ENCODE measurements at regions not wholly inside any gene's neighbourhood (a gene's known extent, or its start where the extent isn't known, plus 50 kb on each side); places are given as distances from the start of the nearest gene placed in this dataset.

DNA sequence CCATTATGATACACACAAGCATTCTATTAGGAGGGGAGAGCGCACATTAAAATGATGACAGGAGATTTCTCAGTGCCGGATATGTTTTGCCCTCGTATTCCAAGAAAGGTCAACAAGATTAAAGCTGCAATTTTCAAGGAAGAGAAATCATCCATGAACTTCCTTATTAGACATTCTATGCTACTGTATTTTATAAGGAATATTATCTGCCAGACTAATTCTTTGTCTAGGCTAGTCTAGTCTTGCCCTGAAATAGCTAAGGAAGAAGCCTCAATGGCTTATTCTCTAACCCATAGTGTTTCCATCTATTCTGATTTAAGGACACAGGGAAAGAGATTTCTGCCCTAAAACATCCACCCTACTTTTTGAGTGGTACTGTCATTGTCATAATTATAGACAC, 315.4 kb downstream of the ADGRG6 start:
- Mint-ChIP-seq H3K4me3 (no peak overlapping the region), H3K4me1 (peaks cover 0 to 2% (median 0%) of the 10 kb centered on the region in 4 donors), H3K36me3 (peaks cover 0 to 3% (median 0%) of the 10 kb centered on the region in 3 donors), H3K27ac (no peak overlapping the region), H3K9me3 (peaks cover 0 to 3% (median 0%) of the 10 kb centered on the region in 9 donors), H3K27me3 (peaks cover 0 to 1% (median 0%) of the 10 kb centered on the region in 5 donors)
- ATAC-seq (no peak), DNase-seq (no peak)
- POLR2A ChIA-PET: no interaction called here

DNA sequence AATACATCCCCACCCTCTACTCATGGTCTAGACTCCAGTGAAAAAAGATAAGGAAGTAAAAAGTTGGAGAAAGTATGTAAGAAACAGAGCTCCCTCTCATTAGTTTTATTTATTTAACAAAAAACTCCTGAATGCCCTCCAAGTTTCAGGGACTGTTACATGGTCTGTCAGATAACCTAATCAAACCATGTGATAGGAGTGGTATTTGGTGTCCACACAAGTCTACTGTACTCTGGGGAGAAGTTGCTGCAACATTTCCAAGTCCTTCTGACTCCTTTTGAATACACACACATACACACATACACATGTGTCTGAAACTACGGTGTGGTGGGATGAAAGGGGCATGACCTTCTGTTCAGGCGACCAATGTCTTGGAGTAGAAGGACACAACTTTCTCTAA, 320.0 kb downstream of the ADGRG6 start:
- Mint-ChIP-seq H3K4me1 (no peaks in the 10 kb centered on the region), H3K27ac (no peak overlapping the region), H3K4me3 (no peak overlapping the region), H3K36me3 (no peaks in the 10 kb centered on the region), H3K9me3 (no peaks in the 10 kb centered on the region), H3K27me3 (peaks cover 0 to 1% (median 0%) of the 10 kb centered on the region in 5 donors)
- ATAC-seq (no peak), DNase-seq (no peak)
- POLR2A ChIA-PET: no interaction called here

DNA sequence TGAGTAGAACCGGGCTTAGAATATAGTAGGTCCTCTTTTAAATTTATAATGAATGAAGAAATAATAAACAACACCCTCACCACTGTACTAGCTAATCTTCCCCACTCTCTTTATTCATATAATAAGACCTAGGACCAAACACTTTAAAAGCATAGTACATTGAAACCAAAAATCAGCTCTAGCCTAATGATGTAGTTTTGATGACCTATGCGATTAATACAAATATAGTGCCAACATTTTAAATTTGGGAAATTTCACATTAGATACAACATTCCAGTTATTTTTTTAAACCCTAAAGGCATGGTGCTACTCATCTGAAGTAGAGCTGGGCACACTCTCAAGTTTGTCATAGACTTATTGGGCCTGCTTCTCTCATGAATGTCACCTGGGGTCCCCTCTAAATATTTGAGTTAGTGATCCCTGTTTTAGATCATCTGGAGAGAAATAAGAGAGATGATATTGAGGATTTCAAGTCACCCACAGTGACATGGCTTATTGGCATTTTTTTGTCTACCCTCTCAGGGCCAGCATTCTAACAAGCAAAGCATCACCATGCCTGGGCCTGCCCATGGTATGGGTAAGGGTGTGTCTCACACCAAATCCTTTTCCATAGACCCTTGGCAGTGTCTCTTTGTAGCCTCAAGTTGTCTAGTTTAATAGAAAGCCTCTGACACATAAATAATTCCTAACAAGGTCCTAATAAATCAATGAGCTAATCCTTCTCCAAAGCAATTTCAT, 319.8 kb downstream of the HIVEP2 start:
- H3K27ac Mint-ChIP-seq: no peak overlapping the region
- H3K9me3 Mint-ChIP-seq: no peaks in the 10 kb centered on the region
- POLR2A ChIA-PET: no interaction called here
- H3K27me3 Mint-ChIP-seq: peaks cover 0 to 1% (median 0%) of the 10 kb centered on the region in 5 donors
- no peak overlapping the region for H3K4me3 Mint-ChIP-seq
- no peaks in the 10 kb centered on the region for H3K4me1 Mint-ChIP-seq
- no peak for DNase-seq
- no peak for ATAC-seq
- no peaks in the 10 kb centered on the region for H3K36me3 Mint-ChIP-seq

DNA sequence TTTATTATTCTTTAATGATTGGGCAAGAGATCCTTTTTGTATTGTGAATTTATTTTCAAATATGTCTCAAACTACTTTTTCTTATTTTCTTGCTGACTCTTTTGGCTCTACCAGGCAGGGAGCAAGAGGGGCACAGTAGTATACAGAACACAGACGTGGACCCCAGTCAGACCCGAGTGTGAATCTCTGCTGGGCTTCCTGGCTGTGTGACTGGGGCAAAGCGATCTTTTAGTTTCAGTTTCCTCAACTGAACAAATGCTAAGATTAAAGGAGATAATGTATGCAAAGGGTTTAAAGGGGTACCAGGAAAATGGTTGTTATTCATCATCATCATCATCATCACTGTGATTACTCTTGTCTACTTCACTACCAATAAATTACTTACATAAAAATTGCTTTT, 317.5 kb downstream of the HIVEP2 start:
- Mint-ChIP-seq H3K36me3 (no peaks in the 10 kb centered on the region), H3K4me3 (peak overlapping the region in 2 of 10 donors; percentile 13 to 74), H3K4me1 (peaks cover 4 to 10% (median 7%) of the 10 kb centered on the region in 4 donors), H3K9me3 (no peaks in the 10 kb centered on the region), H3K27ac (no peak overlapping the region), H3K27me3 (no peaks in the 10 kb centered on the region)
- POLR2A ChIA-PET: no interaction called here
- no peak for ATAC-seq
- no peak for DNase-seq

DNA sequence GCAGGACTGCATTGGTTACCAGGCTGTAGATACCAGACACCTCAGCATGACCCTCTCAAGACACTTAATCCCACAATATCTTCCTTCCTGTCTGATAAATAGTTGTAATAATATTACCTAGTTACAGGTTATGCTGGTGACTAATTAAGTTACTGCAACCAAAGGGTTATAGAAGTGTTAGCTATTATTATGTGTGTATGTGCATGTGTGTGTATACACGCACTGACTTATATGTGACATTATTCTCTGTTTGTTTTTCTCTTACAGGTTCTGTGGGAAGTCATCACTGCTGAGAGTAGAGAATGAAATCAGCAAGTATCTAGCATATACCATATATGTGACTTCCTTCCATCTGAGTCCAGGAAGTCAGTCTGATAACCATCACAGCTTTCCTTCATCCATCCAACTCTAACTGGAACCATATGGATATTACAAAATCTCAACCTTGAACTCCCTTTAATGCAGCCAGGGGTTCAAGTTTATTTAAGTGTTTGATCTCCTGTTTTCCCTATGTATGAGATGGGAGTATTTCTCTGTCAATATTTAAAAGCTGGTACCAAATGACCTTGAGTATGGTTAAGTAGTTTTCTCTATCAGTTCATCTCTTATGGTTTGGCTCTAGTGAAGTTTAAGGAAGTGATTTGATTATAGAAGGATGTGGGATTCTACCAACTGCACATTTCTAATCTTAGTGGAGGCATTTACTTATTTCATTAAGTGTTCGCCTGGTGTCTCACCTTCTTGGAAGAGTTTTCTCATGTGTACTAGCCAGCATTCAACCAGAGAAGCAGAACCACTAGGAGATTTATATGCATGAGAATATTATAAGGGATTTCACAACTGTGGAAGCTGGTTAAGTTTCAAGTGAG, 313.2 kb downstream of the HIVEP2 start:
- Mint-ChIP-seq H3K4me1 (peaks cover 4 to 10% (median 7%) of the 10 kb centered on the region in 4 donors), H3K27me3 (peaks cover 0 to 3% (median 0%) of the 10 kb centered on the region in 5 donors), H3K27ac (no peak overlapping the region), H3K4me3 (no peak overlapping the region), H3K9me3 (no peaks in the 10 kb centered on the region), H3K36me3 (no peaks in the 10 kb centered on the region)
- ATAC-seq (no peak), DNase-seq (no peak)
- POLR2A ChIA-PET: no interaction called here

DNA sequence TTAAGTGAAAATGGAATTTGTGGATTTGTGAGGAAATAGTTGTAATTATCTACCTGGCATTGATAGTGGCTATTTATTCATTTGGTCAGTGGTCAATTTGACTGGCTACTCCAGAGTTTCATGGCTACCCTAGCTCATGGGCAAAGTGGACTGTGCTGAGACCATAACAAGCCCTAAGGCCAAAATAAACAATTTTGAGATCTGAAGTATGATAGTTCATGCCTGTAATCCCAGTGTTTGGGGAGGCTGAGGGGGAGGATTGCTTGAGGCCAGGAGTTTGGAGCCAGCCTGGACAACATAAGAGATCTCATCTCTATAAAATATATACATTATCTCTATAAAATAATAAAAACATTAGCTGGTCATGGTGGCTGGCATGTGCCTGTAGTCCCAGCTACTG, 311.7 kb downstream of the HIVEP2 start:
- no peaks in the 10 kb centered on the region for H3K36me3 Mint-ChIP-seq
- ATAC-seq (no peak), DNase-seq (no peak)
- H3K27ac Mint-ChIP-seq: no peak overlapping the region
- no peaks in the 10 kb centered on the region for H3K9me3 Mint-ChIP-seq
- peaks cover 4 to 10% (median 7%) of the 10 kb centered on the region in 4 donors for H3K4me1 Mint-ChIP-seq
- H3K4me3 Mint-ChIP-seq: no peak overlapping the region
- peaks cover 0 to 3% (median 0%) of the 10 kb centered on the region in 5 donors for H3K27me3 Mint-ChIP-seq
- POLR2A ChIA-PET: no interaction called here

DNA sequence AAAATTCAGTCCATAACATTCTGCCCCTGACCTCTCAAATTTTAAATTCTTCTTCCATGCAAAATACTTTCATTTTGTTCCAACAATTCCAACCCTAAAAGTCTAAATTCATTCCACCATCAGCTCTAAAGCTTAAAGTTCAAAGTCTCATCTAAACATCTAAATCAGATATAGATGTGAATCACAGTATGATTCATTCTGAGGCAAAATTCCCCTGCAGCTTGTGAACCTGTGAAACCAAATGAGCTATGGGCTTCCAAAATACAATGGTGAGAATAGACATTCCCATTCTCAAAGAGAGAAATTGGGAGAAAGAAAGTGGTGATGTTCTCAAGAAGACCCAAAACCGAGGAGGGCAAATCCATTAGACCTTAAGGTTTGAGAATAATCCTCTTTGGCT, 309.8 kb downstream of the HIVEP2 start:
- POLR2A ChIA-PET: no interaction called here
- ATAC-seq: no peak

DNA sequence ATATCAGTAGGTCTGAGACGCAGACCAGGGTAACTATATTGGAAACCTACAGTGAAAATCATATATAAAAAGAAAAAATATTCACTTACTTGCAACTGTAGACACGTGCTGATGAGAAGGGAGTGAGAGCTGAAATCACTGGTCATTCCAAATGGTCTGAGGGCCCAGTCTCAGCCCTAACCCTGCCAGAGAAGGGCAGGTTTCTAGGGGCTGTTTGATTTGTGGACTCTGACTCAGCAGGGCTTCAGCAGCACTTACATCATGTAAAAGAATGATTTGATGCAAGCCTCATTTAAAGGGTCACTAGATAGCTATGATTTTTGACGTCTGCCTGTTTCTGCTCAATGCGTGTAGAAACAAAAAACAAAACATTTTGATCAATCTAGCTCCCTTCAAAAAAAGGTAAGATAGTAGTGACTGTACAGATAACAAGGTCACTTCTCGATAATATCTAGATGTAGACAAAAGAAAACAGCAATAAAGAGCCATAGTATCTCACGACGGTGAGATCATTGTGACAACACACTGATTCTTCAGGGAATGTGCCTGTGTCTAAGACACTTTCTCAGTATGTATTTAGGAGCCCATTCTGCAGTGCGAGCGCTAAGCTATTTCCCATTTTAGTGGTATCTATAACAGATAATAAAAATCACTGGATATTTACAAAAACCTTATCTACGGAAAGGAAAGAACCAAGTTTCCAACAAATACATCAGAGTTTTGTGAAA, 307.2 kb downstream of the HIVEP2 start:
- no peaks in the 10 kb centered on the region for H3K36me3 Mint-ChIP-seq
- H3K4me3 Mint-ChIP-seq: no peak overlapping the region
- H3K9me3 Mint-ChIP-seq: peaks cover 0 to 1% (median 0%) of the 10 kb centered on the region in 9 donors
- H3K4me1 Mint-ChIP-seq: no peaks in the 10 kb centered on the region
- H3K27me3 Mint-ChIP-seq: peaks cover 0 to 3% (median 0%) of the 10 kb centered on the region in 5 donors
- no peak for ATAC-seq
- DNase-seq: no peak
- POLR2A ChIA-PET: no interaction called here
- H3K27ac Mint-ChIP-seq: no peak overlapping the region

More for the DNA sequence above, 309.8 kb downstream of the HIVEP2 start:
- Mint-ChIP-seq H3K4me3 (no peak overlapping the region), H3K9me3 (peaks cover 0 to 1% (median 0%) of the 10 kb centered on the region in 9 donors), H3K4me1 (peaks cover 4 to 10% (median 7%) of the 10 kb centered on the region in 4 donors), H3K27ac (no peak overlapping the region), H3K27me3 (peaks cover 0 to 3% (median 0%) of the 10 kb centered on the region in 5 donors), H3K36me3 (no peaks in the 10 kb centered on the region)
- no peak for DNase-seq

DNA sequence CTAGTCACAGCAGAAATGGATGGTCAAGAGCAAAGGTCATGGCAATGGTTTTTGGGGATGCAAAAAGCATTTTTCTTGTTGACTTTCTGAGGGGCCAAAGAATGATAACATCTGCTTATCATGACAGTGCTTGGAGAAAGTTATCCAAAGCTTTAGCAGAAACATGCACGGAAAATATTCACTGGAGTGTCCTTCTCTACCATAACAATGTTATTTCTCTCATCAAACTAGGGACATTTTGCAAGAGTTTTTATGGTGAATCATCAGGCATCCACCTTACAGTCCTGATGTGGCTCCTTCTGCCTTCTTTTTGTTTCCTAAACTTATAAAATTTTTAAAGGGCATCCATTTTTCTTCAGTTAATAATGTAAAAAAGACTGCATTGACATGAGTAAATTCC, 302.3 kb downstream of the HIVEP2 start:
- no peak overlapping the region for H3K27ac Mint-ChIP-seq
- no peak for DNase-seq
- peaks cover 0 to 1% (median 0%) of the 10 kb centered on the region in 5 donors for H3K27me3 Mint-ChIP-seq
- H3K4me1 Mint-ChIP-seq: no peaks in the 10 kb centered on the region
- ATAC-seq: no peak
- H3K4me3 Mint-ChIP-seq: no peak overlapping the region
- POLR2A ChIA-PET: no interaction called here
- peaks cover 0 to 1% (median 0%) of the 10 kb centered on the region in 9 donors for H3K9me3 Mint-ChIP-seq
- H3K36me3 Mint-ChIP-seq: no peaks in the 10 kb centered on the region

DNA sequence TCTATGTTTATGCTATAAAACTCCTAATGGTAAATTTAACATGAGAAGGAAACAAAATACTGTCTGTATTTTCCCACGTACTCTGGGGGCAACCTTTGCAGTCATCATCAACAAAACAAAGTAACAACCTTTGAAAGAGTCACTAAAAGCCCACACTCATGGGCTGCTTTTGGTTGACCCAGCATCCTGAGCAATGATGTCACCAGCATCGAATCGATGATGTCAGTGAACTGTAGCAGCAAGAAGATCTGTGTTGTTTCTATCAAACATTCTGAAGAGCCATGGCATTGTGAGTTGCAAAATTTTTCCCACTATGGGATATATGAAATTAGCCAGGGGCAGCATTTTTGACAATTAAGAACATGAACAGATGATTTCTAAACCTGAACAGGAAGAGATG, 300.1 kb downstream of the HIVEP2 start:
- no peak for DNase-seq
- no peaks in the 10 kb centered on the region for H3K36me3 Mint-ChIP-seq
- POLR2A ChIA-PET: no interaction called here
- H3K27ac Mint-ChIP-seq: no peak overlapping the region
- H3K9me3 Mint-ChIP-seq: no peaks in the 10 kb centered on the region
- ATAC-seq: no peak
- H3K4me1 Mint-ChIP-seq: no peaks in the 10 kb centered on the region
- no peak overlapping the region for H3K4me3 Mint-ChIP-seq
- H3K27me3 Mint-ChIP-seq: peaks cover 0 to 2% (median 0%) of the 10 kb centered on the region in 5 donors

DNA sequence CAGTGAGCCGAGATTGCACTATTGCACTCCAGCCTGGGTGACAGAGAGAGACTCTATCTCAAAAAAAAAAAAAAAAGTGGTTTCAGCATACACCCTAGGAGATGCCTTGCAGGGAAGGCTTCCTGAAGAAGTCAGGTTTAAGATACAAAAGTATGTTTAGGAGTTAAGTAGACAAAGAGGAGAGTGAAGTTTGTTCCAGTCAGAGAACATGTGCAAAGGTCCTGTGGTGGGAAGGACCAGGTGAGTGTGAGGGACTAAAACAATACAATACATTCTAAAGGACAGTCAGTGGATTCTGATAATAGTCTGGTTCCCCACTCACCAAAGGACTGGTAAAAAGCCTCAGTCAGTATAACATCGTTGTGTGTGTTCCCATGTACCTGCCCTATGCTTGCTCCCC, 299.3 kb downstream of the HIVEP2 start:
- Mint-ChIP-seq H3K4me3 (no peak overlapping the region), H3K36me3 (no peaks in the 10 kb centered on the region), H3K27me3 (peaks cover 0 to 2% (median 0%) of the 10 kb centered on the region in 5 donors), H3K27ac (no peak overlapping the region), H3K9me3 (no peaks in the 10 kb centered on the region), H3K4me1 (no peaks in the 10 kb centered on the region)
- ATAC-seq (no peak), DNase-seq (no peak)
- POLR2A ChIA-PET: no interaction called here

DNA sequence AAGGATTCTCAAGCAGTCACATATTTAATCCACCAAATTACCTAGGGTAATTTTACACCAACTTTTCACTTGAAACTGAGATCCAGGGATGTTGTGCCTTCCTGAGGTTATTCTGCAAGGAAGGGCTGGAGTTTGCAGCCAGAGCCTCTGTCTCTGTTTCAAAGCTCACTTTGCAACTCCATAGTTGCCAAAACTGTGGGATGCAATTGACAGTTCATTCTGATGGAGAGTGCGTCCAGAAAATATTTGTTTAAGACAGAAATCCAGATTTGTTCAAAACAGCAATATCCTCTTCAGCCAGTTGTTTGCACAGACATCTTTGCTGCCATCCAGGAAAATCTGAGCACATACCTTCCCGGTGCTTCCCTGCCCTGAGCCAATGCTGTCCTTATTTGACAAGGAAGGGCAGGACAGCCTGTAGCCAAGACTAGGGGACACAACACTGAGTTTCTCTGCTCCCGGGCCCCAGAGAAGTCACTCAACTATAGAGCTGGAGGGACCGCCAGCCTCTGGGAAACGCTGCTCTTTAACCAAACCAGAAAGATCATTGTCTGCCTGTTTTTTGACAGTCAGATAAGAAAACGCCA, 297.4 kb downstream of the HIVEP2 start:
- ATAC-seq: no peak
- Mint-ChIP-seq H3K27me3 (peaks cover 0 to 2% (median 0%) of the 10 kb centered on the region in 5 donors), H3K4me3 (no peak overlapping the region), H3K4me1 (no peaks in the 10 kb centered on the region), H3K9me3 (no peaks in the 10 kb centered on the region), H3K27ac (no peak overlapping the region), H3K36me3 (no peaks in the 10 kb centered on the region)
- DNase-seq: no peak
- POLR2A ChIA-PET: no interaction called here
